NCI-H1105 treated with DMSO at 0.1 percent for 48 hours (cell line): ENCODE measurements at regions not wholly inside any gene's neighbourhood (a gene's known extent, or its start where the extent isn't known, plus 50 kb on each side); places are given as distances from the start of the nearest gene placed in this dataset.

Experiments used
- DNase-seq: peaks from one replicate; lab custom pipeline; 2025; lab: John Stamatoyannopoulos, UW

DNA sequence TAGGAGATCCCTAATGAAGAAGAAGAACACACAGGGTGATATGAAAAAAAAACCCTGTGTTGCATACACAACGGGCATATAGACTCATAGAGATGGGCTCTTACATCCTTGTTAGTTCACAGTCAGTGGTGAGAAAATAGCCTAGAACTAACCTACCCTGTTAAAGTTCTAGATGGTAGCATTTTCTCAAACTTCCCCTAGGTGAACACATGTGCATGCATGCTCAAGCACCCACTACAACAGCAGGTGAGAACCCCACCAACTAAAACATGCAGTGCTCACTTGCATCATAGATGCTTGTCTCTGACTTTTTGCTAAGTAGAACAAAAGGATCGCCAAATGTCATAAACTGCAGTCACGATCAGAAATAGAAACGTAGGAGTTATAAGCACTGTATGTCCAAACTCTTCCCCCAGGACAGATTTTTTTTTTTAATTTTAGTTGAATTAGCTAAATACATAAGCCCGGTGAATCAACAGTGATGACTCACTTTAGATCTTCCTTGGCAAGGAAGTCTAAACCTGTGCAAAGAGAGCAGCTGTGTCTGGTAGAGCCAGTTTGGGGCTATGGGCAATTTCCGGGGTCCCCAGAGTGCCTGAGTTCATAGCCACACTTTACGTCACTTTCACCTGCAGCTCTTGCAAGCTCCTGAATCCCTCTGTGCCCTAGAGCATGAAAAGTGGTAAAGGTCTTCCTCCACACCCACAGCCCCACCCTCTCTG is 96.2 kb upstream of the SEMA6D start:
- DNase-seq = no peak

DNA sequence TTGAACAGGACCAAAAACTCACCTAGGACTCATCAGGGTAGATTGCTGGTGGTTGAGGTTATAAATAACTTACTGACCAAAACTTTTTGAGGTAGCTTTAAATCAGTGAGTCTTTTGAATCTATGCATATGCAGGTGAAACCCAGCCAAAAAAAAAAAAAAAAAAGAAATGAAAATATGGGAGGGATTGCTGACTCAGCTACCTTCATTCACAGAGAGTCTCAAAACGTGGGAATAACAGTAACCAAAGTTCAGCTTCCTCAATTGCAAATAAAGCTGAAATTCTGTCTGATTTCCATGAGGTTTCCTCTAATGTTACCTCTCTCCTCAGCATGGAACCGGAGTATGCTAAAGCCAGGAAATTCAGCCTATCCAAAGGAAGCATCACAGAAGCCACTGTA is 95.2 kb upstream of the SEMA6D start:
- DNase-seq = no peak

DNA sequence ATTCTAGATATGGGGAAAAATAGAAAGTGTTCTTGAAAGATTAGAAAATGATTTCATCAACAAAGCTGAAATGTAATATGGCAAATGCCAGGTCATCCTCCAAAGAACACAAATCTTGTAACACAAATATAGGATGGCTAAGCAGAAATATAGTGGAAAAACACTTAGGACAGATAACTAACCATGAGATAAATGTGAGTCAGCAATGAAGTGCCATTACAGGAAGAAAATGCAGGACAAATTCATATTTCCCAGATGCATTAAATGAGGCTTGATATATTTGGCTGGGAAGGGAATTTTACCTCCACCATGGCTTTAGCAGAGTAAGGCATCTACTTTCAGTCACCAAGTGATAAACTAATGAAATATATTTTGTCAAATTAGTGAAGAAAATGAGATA is 92.8 kb upstream of the SEMA6D start:
- DNase-seq = no peak

DNA sequence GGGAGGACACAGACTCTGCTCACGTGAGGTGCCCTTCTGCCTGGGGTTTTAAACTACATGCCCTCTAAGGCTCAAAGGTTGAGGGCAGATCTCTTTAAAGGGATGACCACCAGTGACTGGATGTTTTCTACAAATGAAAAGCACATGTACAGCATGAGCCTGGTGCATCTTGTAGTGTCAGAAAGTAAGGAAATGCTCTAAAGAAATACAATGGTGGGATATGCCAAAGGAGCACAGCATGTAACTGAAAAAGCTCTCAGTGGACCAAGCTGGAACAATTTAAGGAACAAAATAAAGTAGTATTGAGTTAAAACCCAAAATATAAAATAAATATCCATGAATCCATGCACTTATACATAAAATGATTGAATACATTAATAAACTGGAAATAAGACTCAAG is 78.3 kb upstream of the SEMA6D start:
- no peak for DNase-seq

DNA sequence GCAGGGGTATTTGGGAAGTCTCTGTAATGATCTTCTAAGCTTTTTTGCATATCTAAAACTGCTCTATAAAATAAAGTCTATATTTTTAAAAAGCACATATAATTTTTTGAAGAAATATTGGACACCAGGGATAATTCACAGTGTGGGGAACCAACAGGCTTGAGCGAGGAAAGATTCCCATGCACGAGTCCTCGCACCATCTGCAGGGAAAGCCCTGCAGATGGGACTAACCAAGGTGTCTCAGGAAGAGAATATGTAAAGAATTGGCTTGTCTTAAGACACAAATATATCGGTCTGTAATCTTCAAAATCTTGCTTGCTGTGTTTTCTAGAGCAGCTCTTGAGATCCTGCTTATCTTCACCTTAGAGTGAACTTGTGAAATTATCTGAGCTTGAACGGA is 77.2 kb upstream of the SEMA6D start:
- DNase-seq = no peak

GRCh38 chr15:47640901-47641300 is 76.4 kb upstream of the SEMA6D start:
- DNase-seq = no peak

- DNase-seq = no peak
These were observed 72.6 kb upstream of the SEMA6D start for GRCh38 chr15:47644722-47645121.

DNA sequence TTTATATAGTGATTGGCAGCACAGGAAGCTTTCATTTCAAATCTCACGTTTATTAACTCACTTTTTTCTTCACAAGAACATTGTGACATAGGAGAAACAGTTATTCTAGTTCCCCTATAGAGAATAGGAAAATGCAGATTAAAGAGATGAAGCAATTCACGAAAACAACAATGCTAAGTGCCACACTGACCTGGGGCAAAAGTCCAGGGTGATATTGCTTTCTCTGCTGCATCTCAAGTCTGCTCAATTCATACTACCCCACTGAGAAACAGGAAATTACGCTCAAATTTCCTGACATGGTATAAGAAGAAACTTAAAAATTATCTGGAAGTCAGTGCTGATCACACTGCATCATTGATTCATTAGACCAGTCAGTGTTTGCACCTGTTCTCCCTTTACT is 66.7 kb upstream of the SEMA6D start:
- DNase-seq = no peak

GRCh38 chr15:47652328-47652727 is 65.0 kb upstream of the SEMA6D start:
- DNase-seq = no peak

- DNase-seq = no peak
These were observed 64.5 kb upstream of the SEMA6D start for GRCh38 chr15:47652844-47653243.

GRCh38 chr15:47661661-47662180 is 55.6 kb upstream of the SEMA6D start:
- DNase-seq = no peak

- no peak for DNase-seq
These were observed 54.2 kb upstream of the SEMA6D start for GRCh38 chr15:47663101-47663500.
